Transverse colon (tissue), 3 donors: ENCODE measurements at regions not wholly inside any gene's neighbourhood (a gene's known extent, or its start where the extent isn't known, plus 50 kb on each side); places are given as distances from the start of the nearest gene placed in this dataset.

Source experiments
- CTCF ChIP-seq, 5 experiments: fragments of 200-600 bp in 3 of 5; fragments of 450-650 bp in 2 of 5; sonication (generic) in 3 of 5; IDR thresholded peaks; 1 replicate in 2 of 5; 2 replicates in 3 of 5; pipeline ENCODE4 v1.5.1; 2016 to 2017; ENCODE audit warnings: antibody characterized with exemption in 5 of 5, inconsistent platforms in 3 of 5, mild to moderate bottlenecking in 2 of 5, moderate library complexity in 1 of 5
- EP300 ChIP-seq: sonication (generic); formaldehyde crosslinking; IDR thresholded peaks from one replicate; pipeline ENCODE4 v1.6.1; 2017; ENCODE audit warnings: antibody characterized with exemption, low read depth

DNA sequence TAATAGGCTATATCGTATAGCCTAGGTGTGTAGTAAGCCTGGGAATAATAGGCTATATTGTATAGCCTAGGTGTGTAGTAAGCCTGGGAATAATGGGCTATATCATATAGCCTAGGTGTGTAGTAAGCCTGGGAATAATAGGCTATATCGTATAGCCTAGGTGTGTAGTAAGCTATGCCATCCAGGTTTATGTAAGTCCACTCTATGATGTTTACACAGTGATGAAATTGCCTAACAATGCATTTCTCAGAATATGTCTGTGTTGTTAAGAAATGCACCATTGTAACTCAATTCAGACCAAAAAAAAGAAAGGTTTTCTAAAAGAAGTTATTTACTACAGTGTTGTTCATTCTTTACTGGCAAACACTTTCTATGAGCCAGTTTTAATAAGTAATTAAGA lies 1387.2 kb downstream of the STIM2 start:
- TF ChIP-seq CTCF (IDR thresholded peaks at IDR 0.05) (no peak), EP300 (no peak)
